ENCODE measurements at regions not wholly inside any gene's neighbourhood (a gene's known extent, or its start where the extent isn't known, plus 50 kb on each side); places are given as distances from the start of the nearest gene placed in this dataset.

GRCh38 chr12:38155020-38155395 is 161.6 kb upstream of the ALG10B start:
- in situ Hi-C loops (cut with MboI; ENCODE audit: low sequenced_read_pairs) (no loop called here), intact Hi-C loops (cut with micrococcal nuclease) (no loop called here), dilution Hi-C loops (cut with HindIII; ENCODE audit: low sequenced_read_pairs, unreplicated experiment) (no loop called here)
- BruUV-seq (replicated peaks), result no TSS peak
- no peak overlapping the region for H2BK20ac ChIP-seq (ENCODE audit: low read depth, low read length)
- H3K27ac ChIP-seq (ENCODE audit: insufficient read depth, low read length), result no peak overlapping the region
- H3K27me3 ChIP-seq (ENCODE audit: control insufficient read depth, insufficient read depth, low read length), result no peaks in the 10 kb centered on the region
- H3K23ac ChIP-seq (ENCODE audit: low read depth, low read length), result no peak overlapping the region
- H3K4me1 ChIP-seq (ENCODE audit: control insufficient read depth, insufficient read depth, low read length), result no peaks in the 10 kb centered on the region
- H2AK5ac ChIP-seq (ENCODE audit: low read depth, low read length), result no peak overlapping the region
- ATAC-seq (ENCODE audit: low read depth) (no peak), DNase-seq (no peak)
- H4K20me1 ChIP-seq (ENCODE audit: insufficient read depth, low read length), result no peaks in the 10 kb centered on the region
- H3K9me3 ChIP-seq (ENCODE audit: control insufficient read depth, insufficient read depth, low read length), result peaks cover 65% of the 10 kb centered on the region
- no peak overlapping the region for H2AFZ ChIP-seq (replicated peaks; ENCODE audit: low read length, poor library complexity)
- no peak overlapping the region for H3K4ac ChIP-seq (ENCODE audit: low read depth, low read length)
- no peak overlapping the region for H3K9ac ChIP-seq (ENCODE audit: low read depth, low read length)
- POLR2A ChIA-PET (ENCODE audit: unreplicated experiment), result no interaction called here
- no peak overlapping the region for H3K56ac ChIP-seq (ENCODE audit: extremely low read depth, insufficient read depth, low read length)
- H2BK15ac ChIP-seq (ENCODE audit: low read depth, low read length), result no peak overlapping the region
- H3K18ac ChIP-seq (ENCODE audit: low read depth, low read length), result no peak overlapping the region
- no peak overlapping the region for H2BK5ac ChIP-seq (ENCODE audit: low read depth, low read length, poor library complexity, severe bottlenecking)
- 71% methylated on average over 7 of the region's 16 CpGs; no CpG with 5 or more reads in 1 of the 2 experiments for WGBS, 2 experiments (ENCODE audit: extremely low coverage in 2 of 2, insufficient read length in 1 of 2)
- no peak for TF ChIP-seq POLR2A (IDR thresholded peaks at IDR 0.05; ENCODE audit: low read depth, low read length)
- no peak for TF ChIP-seq USF2 (IDR thresholded peaks at IDR 0.05; ENCODE audit: low read depth, low read length)
- TF ChIP-seq ELK1 (IDR thresholded peaks at IDR 0.05; ENCODE audit: borderline replicate concordance, low read depth, low read length), result no peak
- TF ChIP-seq FOS (IDR thresholded peaks at IDR 0.05; ENCODE audit: low read depth, low read length), result no peak
- TF ChIP-seq CTCF (conservative IDR thresholded peaks at IDR 0.05; ENCODE audit: low read depth, low read length), result no peak
- no peak for TF ChIP-seq RCOR1 (IDR thresholded peaks at IDR 0.05; ENCODE audit: insufficient replicate concordance, low read length)
- no peak for TF ChIP-seq SMC3 (IDR thresholded peaks at IDR 0.05; ENCODE audit: low read depth, low read length)
- TF ChIP-seq NFE2L2 (IDR thresholded peaks at IDR 0.05; ENCODE audit: low read depth, low read length), result no peak
- no peak for TF ChIP-seq MAZ (IDR thresholded peaks at IDR 0.05; ENCODE audit: borderline replicate concordance, low read depth, low read length)
- no peak for TF ChIP-seq MAFK (IDR thresholded peaks at IDR 0.05; ENCODE audit: low read depth, low read length)
- no peak for TF ChIP-seq MXI1 (IDR thresholded peaks at IDR 0.05; ENCODE audit: borderline replicate concordance, low read depth, low read length)
- no peak for TF ChIP-seq CHD1 (IDR thresholded peaks at IDR 0.05; ENCODE audit: low read depth, low read length)
- H2BK120ac ChIP-seq (ENCODE audit: low read depth, low read length), result no peak overlapping the region
- H4K5ac ChIP-seq (ENCODE audit: low read depth, low read length), result no peak overlapping the region
- no peaks in the 10 kb centered on the region for H3K9me1 ChIP-seq (ENCODE audit: insufficient read depth, low read length)
- H3K14ac ChIP-seq (replicated peaks; ENCODE audit: low read depth, low read length), result no peak overlapping the region
- H3K36me3 ChIP-seq (ENCODE audit: control insufficient read depth, insufficient read depth, low read length), result no peaks in the 10 kb centered on the region
- CTCF ChIA-PET, result no interaction called here
- no peak overlapping the region for H3K4me3 ChIP-seq (ENCODE audit: insufficient read depth, low read depth, low read length)
- H3K79me1 ChIP-seq (ENCODE audit: low read depth in 1 of 2, low read length in 2 of 2), result no peaks in the 10 kb centered on the region
- no peak overlapping the region for H3K4me2 ChIP-seq (ENCODE audit: low read depth, low read length)
- no peak overlapping the region for H4K8ac ChIP-seq (ENCODE audit: low read depth in 2 of 2, low read length in 2 of 2)
- H4K91ac ChIP-seq (ENCODE audit: insufficient read depth, low read depth, low read length), result no peak overlapping the region
- H2AK9ac ChIP-seq (replicated peaks; ENCODE audit: low read depth, low read length, poor library complexity), result no peak overlapping the region
